ENCODE measurements at regions not wholly inside any gene's neighbourhood (a gene's known extent, or its start where the extent isn't known, plus 50 kb on each side); places are given as distances from the start of the nearest gene placed in this dataset.

- Mint-ChIP-seq H3K36me3 (ENCODE audit: insufficient read depth in 2 of 2) (no peaks in the 10 kb centered on the region), H3K27ac (no peak overlapping the region), H3K4me1 (ENCODE audit: low read depth) (no peaks in the 10 kb centered on the region), H3K27me3 (ENCODE audit: low read depth) (peaks cover 8% of the 10 kb centered on the region), H3K9me3 (no peaks in the 10 kb centered on the region), H3K4me3 (no peak overlapping the region)
- no peak for DNase-seq
- no peak for ATAC-seq (replicated peaks in 1 of 2)
These were observed 271.1 kb upstream of the CCL2 start for GRCh38 chr17:33983824-33984574.

GRCh38 chr17:33986088-33986487, 269.0 kb upstream of the CCL2 start:
- no peaks in the 10 kb centered on the region for H3K4me1 Mint-ChIP-seq (ENCODE audit: low read depth)
- H3K36me3 Mint-ChIP-seq (ENCODE audit: insufficient read depth in 2 of 2): no peaks in the 10 kb centered on the region
- H3K27me3 Mint-ChIP-seq (ENCODE audit: low read depth): peaks cover 18% of the 10 kb centered on the region
- no peak for DNase-seq
- no peak overlapping the region for H3K27ac Mint-ChIP-seq
- H3K4me3 Mint-ChIP-seq: no peak overlapping the region
- no peak for ATAC-seq (replicated peaks in 1 of 2)
- no peaks in the 10 kb centered on the region for H3K9me3 Mint-ChIP-seq

GRCh38 chr17:33986566-33986965, 268.5 kb upstream of the CCL2 start:
- Mint-ChIP-seq H3K4me3 (no peak overlapping the region), H3K4me1 (ENCODE audit: low read depth) (no peaks in the 10 kb centered on the region), H3K27me3 (ENCODE audit: low read depth) (peaks cover 18% of the 10 kb centered on the region), H3K27ac (no peak overlapping the region), H3K36me3 (ENCODE audit: insufficient read depth in 2 of 2) (no peaks in the 10 kb centered on the region), H3K9me3 (no peaks in the 10 kb centered on the region)
- ATAC-seq (replicated peaks in 1 of 2) (no peak), DNase-seq (no peak)

GRCh38 chr17:33987162-33987561, 267.9 kb upstream of the CCL2 start:
- Mint-ChIP-seq H3K27ac (no peak overlapping the region), H3K4me3 (no peak overlapping the region), H3K4me1 (ENCODE audit: low read depth) (no peaks in the 10 kb centered on the region), H3K27me3 (ENCODE audit: low read depth) (peaks cover 18% of the 10 kb centered on the region), H3K9me3 (no peaks in the 10 kb centered on the region), H3K36me3 (ENCODE audit: insufficient read depth in 2 of 2) (no peaks in the 10 kb centered on the region)
- ATAC-seq (replicated peaks in 1 of 2) (no peak), DNase-seq (no peak)

- H3K4me3 Mint-ChIP-seq: no peak overlapping the region
- no peaks in the 10 kb centered on the region for H3K36me3 Mint-ChIP-seq (ENCODE audit: insufficient read depth in 2 of 2)
- no peak overlapping the region for H3K27ac Mint-ChIP-seq
- peaks cover 18% of the 10 kb centered on the region for H3K27me3 Mint-ChIP-seq (ENCODE audit: low read depth)
- H3K9me3 Mint-ChIP-seq: no peaks in the 10 kb centered on the region
- ATAC-seq (replicated peaks in 1 of 2) (no peak), DNase-seq (no peak)
- no peaks in the 10 kb centered on the region for H3K4me1 Mint-ChIP-seq (ENCODE audit: low read depth)
These were observed 265.5 kb upstream of the CCL2 start for GRCh38 chr17:33989361-33990148.

- Mint-ChIP-seq H3K36me3 (ENCODE audit: insufficient read depth in 2 of 2) (no peaks in the 10 kb centered on the region), H3K4me1 (ENCODE audit: low read depth) (no peaks in the 10 kb centered on the region), H3K27me3 (ENCODE audit: low read depth) (peaks cover 18% of the 10 kb centered on the region), H3K27ac (no peak overlapping the region), H3K9me3 (no peaks in the 10 kb centered on the region), H3K4me3 (no peak overlapping the region)
- ATAC-seq (replicated peaks in 1 of 2): no peak
- DNase-seq: no peak
These were observed 264.0 kb upstream of the CCL2 start for GRCh38 chr17:33990943-33991706.

GRCh38 chr17:33992113-33992512, 263.0 kb upstream of the CCL2 start:
- DNase-seq (no peak), ATAC-seq (replicated peaks in 1 of 2) (no peak)
- Mint-ChIP-seq H3K27ac (no peak overlapping the region), H3K9me3 (no peaks in the 10 kb centered on the region), H3K27me3 (ENCODE audit: low read depth) (peaks cover 18% of the 10 kb centered on the region), H3K4me1 (ENCODE audit: low read depth) (no peaks in the 10 kb centered on the region), H3K36me3 (ENCODE audit: insufficient read depth in 2 of 2) (no peaks in the 10 kb centered on the region), H3K4me3 (no peak overlapping the region)

GRCh38 chr17:34000639-34001038, 254.4 kb upstream of the CCL2 start:
- ATAC-seq (replicated peaks in 1 of 2): no peak
- H3K27me3 Mint-ChIP-seq (ENCODE audit: low read depth): peaks cover 4% of the 10 kb centered on the region
- no peak for DNase-seq
- peaks cover 4 to 5% of the 10 kb centered on the region in 2 donors for H3K36me3 Mint-ChIP-seq (ENCODE audit: insufficient read depth in 2 of 2)
- no peak overlapping the region for H3K4me3 Mint-ChIP-seq
- H3K27ac Mint-ChIP-seq: no peak overlapping the region
- peaks cover 6 to 12% of the 10 kb centered on the region in 2 donors for H3K9me3 Mint-ChIP-seq
- no peaks in the 10 kb centered on the region for H3K4me1 Mint-ChIP-seq (ENCODE audit: low read depth)

GRCh38 chr17:34001246-34001645, 253.8 kb upstream of the CCL2 start:
- Mint-ChIP-seq H3K36me3 (ENCODE audit: insufficient read depth in 2 of 2) (peaks cover 4 to 5% of the 10 kb centered on the region in 2 donors), H3K27ac (no peak overlapping the region), H3K27me3 (ENCODE audit: low read depth) (peaks cover 10% of the 10 kb centered on the region), H3K9me3 (peaks cover 6 to 12% of the 10 kb centered on the region in 2 donors), H3K4me1 (ENCODE audit: low read depth) (no peaks in the 10 kb centered on the region), H3K4me3 (no peak overlapping the region)
- ATAC-seq (replicated peaks in 1 of 2) (no peak), DNase-seq (no peak)

GRCh38 chr17:34006126-34006525, 249.0 kb upstream of the CCL2 start:
- no peak for DNase-seq
- Mint-ChIP-seq H3K36me3 (ENCODE audit: insufficient read depth in 2 of 2) (peaks cover 0 to 4% of the 10 kb centered on the region in 2 donors), H3K4me1 (ENCODE audit: low read depth) (no peaks in the 10 kb centered on the region), H3K4me3 (no peak overlapping the region), H3K27ac (no peak overlapping the region), H3K9me3 (peaks cover 5% of the 10 kb centered on the region in 2 donors), H3K27me3 (ENCODE audit: low read depth) (peaks cover 11% of the 10 kb centered on the region)
- ATAC-seq (replicated peaks in 1 of 2): no peak

- no peaks in the 10 kb centered on the region for H3K4me1 Mint-ChIP-seq (ENCODE audit: low read depth)
- no peak for DNase-seq
- H3K9me3 Mint-ChIP-seq: no peaks in the 10 kb centered on the region
- H3K36me3 Mint-ChIP-seq (ENCODE audit: insufficient read depth in 2 of 2): no peaks in the 10 kb centered on the region
- no peak overlapping the region for H3K27ac Mint-ChIP-seq
- peaks cover 11% of the 10 kb centered on the region for H3K27me3 Mint-ChIP-seq (ENCODE audit: low read depth)
- H3K4me3 Mint-ChIP-seq: no peak overlapping the region
- no peak for ATAC-seq (replicated peaks in 1 of 2)
These were observed 247.0 kb upstream of the CCL2 start for GRCh38 chr17:34008125-34008524.

- DNase-seq: no peak
- Mint-ChIP-seq H3K9me3 (no peaks in the 10 kb centered on the region), H3K27me3 (ENCODE audit: low read depth) (peaks cover 11% of the 10 kb centered on the region), H3K4me3 (no peak overlapping the region), H3K4me1 (ENCODE audit: low read depth) (no peaks in the 10 kb centered on the region), H3K27ac (no peak overlapping the region), H3K36me3 (ENCODE audit: insufficient read depth in 2 of 2) (no peaks in the 10 kb centered on the region)
- no peak for ATAC-seq (replicated peaks in 1 of 2)
These were observed 245.2 kb upstream of the CCL2 start for GRCh38 chr17:34009912-34010311.

GRCh38 chr17:34010534-34010933, 244.6 kb upstream of the CCL2 start:
- ATAC-seq (replicated peaks in 1 of 2) (no peak), DNase-seq (no peak)
- Mint-ChIP-seq H3K27me3 (ENCODE audit: low read depth) (peaks cover 8% of the 10 kb centered on the region), H3K27ac (no peak overlapping the region), H3K4me1 (ENCODE audit: low read depth) (no peaks in the 10 kb centered on the region), H3K9me3 (no peaks in the 10 kb centered on the region), H3K36me3 (ENCODE audit: insufficient read depth in 2 of 2) (no peaks in the 10 kb centered on the region), H3K4me3 (no peak overlapping the region)

Measured in activated T-cell treated with anti-CD3 and anti-CD28 coated beads, Interleukin-2, amount 50 U/mL, for 72 hours (primary cell).